MCF 10A (cell line): ENCODE measurements at regions not wholly inside any gene's neighbourhood (a gene's known extent, or its start where the extent isn't known, plus 50 kb on each side); places are given as distances from the start of the nearest gene placed in this dataset.

Experiments used
- BruUV-seq: library from RNA; stranded (reverse); fragments of 400-500 nt; replicated peaks from 2 replicates; lab custom pipeline; 2021; lab: Mats Ljungman, UMichigan
- CTCF ChIA-PET: fragments of 300-600 bp; sonication (Branson Sonifier 250); formaldehyde crosslinking; extraction: SDS; loops from one replicate; lab custom pipeline; 2021; ENCODE audit warnings: antibody characterized with exemption, inconsistent platforms; lab: Yijun Ruan, JAX
- POLR2A ChIA-PET: fragments of 300-600, 350-650 bp; sonication (Branson Sonifier 250); formaldehyde crosslinking; extraction: SDS; loops from one replicate; lab custom pipeline; 2020; ENCODE audit warnings: antibody characterized with exemption, inconsistent platforms; lab: Yijun Ruan, JAX
- DNase-seq: peaks from one replicate; pipeline ENCODE4 v3.0.0-alpha.2; 2018; ENCODE audit not compliant: unreplicated experiment
- H3K27ac Mint-ChIP-seq: one replicate; pipeline ENCODE4 v1.8.0; 2022; ENCODE audit warnings: mild to moderate bottlenecking, low read depth, mixed read lengths; ENCODE audit not compliant: unreplicated experiment
- H3K27me3 Mint-ChIP-seq: one replicate; pipeline ENCODE4 v1.8.0; 2022; ENCODE audit warnings: mixed read lengths; ENCODE audit not compliant: insufficient read depth, unreplicated experiment
- H3K36me3 Mint-ChIP-seq: one replicate; pipeline ENCODE4 v1.8.0; 2022; ENCODE audit warnings: mild to moderate bottlenecking, moderate library complexity, mixed read lengths; ENCODE audit not compliant: insufficient read depth, unreplicated experiment
- H3K4me1 Mint-ChIP-seq: one replicate; pipeline ENCODE4 v1.8.0; 2022; ENCODE audit warnings: mixed read lengths; ENCODE audit not compliant: insufficient read depth, unreplicated experiment
- H3K4me3 Mint-ChIP-seq: one replicate; pipeline ENCODE4 v1.8.0; 2022; ENCODE audit warnings: mild to moderate bottlenecking, moderate library complexity, mixed read lengths; ENCODE audit not compliant: unreplicated experiment
- H3K9me3 Mint-ChIP-seq: one replicate; pipeline ENCODE4 v1.8.0; 2022; ENCODE audit warnings: mixed read lengths; ENCODE audit not compliant: unreplicated experiment
- intact Hi-C: fragments of 100-400 bp; cut with micrococcal nuclease; formaldehyde crosslinking; loops from 2 replicates; pipeline ENCODE4 v1.14.1; 2022
- TF ChIP-seq, protein P1 (sequence below): fragments of 200-600 bp; IDR thresholded peaks from one replicate; pipeline ENCODE4 v1.8.0; 2022; ENCODE audit warnings: antibody characterized with exemption, mild to moderate bottlenecking; ENCODE audit not compliant: unreplicated experiment

DNA sequence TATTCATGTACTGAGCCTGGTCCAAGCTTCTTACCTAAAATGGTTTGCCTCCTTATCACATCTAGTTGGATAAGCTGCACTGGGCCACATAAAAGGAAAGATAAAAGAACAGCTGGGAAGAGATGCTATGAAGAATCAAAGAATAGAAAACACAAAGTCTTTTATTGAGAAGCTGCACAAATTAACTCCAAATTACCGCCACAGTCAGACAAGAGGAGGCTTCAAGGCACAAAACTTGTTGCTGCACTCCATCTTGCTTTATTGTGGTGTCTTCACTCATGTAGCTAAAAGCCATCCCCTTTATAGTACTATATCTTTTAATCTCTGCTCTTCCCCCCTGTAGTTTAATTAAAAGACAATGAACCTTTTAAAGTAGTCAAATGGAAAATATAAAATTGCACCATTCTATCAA, 330.6 kb upstream of the PMFBP1 start:
- Mint-ChIP-seq H3K27ac (no peak overlapping the region), H3K4me3 (no peak overlapping the region), H3K27me3 (no peaks in the 10 kb centered on the region), H3K9me3 (no peaks in the 10 kb centered on the region), H3K4me1 (peaks cover 6% of the 10 kb centered on the region), H3K36me3 (no peaks in the 10 kb centered on the region)
- ChIA-PET CTCF (interaction anchor here (0.6 to 3.5 kb wide), 31 partner anchors 10 to 1379 kb away, joined by 3 to 15 read pairs (median 4); no protein-coding TSS in a partner anchor), POLR2A (interaction anchor here (0.6 kb wide), 1 partner anchor 582 kb away, joined by 3 read pairs; no protein-coding TSS in a partner anchor)
- TF ChIP-seq, protein P1, sequence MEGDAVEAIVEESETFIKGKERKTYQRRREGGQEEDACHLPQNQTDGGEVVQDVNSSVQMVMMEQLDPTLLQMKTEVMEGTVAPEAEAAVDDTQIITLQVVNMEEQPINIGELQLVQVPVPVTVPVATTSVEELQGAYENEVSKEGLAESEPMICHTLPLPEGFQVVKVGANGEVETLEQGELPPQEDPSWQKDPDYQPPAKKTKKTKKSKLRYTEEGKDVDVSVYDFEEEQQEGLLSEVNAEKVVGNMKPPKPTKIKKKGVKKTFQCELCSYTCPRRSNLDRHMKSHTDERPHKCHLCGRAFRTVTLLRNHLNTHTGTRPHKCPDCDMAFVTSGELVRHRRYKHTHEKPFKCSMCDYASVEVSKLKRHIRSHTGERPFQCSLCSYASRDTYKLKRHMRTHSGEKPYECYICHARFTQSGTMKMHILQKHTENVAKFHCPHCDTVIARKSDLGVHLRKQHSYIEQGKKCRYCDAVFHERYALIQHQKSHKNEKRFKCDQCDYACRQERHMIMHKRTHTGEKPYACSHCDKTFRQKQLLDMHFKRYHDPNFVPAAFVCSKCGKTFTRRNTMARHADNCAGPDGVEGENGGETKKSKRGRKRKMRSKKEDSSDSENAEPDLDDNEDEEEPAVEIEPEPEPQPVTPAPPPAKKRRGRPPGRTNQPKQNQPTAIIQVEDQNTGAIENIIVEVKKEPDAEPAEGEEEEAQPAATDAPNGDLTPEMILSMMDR = no peak
- no peak for DNase-seq
- intact Hi-C loops = loop anchor here (1.0 to 10.0 kb wide), 5 partner anchors 312 to 1376 kb away; no protein-coding TSS in a partner anchor
- BruUV-seq = no TSS peak

DNA sequence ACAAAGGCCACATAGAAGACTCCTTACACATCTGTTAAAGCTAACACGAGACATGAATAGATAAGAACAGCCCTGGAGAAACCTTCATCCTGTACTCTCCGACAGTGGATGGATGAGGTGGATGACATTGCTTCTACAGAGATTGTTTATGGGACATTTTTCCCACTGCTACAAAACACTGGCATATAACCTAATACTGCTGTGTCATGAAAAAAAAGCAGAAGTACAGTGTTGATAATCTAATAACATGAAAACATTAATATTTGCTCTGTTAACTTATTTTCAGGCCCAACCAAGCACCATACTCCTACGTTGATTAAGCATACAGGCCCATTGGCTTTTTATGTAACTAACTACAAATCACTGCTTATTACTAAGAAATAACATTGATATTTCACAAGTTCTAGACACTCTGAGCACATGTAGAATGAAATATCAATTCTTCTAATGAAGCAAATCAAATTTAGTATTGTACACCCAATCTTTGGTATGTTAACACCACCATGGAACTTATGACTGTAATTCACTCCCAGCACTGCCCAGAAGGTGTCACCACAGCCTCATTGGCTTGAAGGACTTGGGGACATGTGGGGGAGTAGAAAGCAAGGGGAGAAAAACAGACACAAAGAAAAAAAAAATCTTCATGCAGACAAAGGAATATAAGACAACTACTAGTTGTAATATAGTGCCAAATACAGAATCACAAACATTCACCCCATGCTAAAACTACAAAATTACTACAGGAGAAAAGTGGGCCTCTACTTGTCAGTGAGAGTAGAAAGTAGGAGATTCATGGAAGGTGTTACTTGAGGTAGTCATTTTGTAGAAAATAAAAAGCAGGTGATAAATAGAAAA, 330.0 kb upstream of the PMFBP1 start:
- POLR2A ChIA-PET = interaction anchor here (0.6 to 0.9 kb wide), 2 partner anchors 12 to 583 kb away, joined by 3 to 4 read pairs; no protein-coding TSS in a partner anchor
- DNase-seq = peak; percentile 71
- TF ChIP-seq, protein P1 = peak; percentile 93
- H3K4me3 Mint-ChIP-seq = no peak overlapping the region
- H3K4me1 Mint-ChIP-seq = peaks cover 6% of the 10 kb centered on the region
- no TSS peak for BruUV-seq
- H3K36me3 Mint-ChIP-seq = no peaks in the 10 kb centered on the region
- intact Hi-C loops = loop anchor here (1.0 to 10.0 kb wide), 5 partner anchors 313 to 1376 kb away; no protein-coding TSS in a partner anchor
- CTCF ChIA-PET = interaction anchor here (0.6 to 3.5 kb wide), 32 partner anchors 10 to 1380 kb away, joined by 3 to 15 read pairs (median 4); partner anchors contain the start of gene ZFHX3
- H3K27me3 Mint-ChIP-seq = no peaks in the 10 kb centered on the region
- no peak overlapping the region for H3K27ac Mint-ChIP-seq
- no peaks in the 10 kb centered on the region for H3K9me3 Mint-ChIP-seq

DNA sequence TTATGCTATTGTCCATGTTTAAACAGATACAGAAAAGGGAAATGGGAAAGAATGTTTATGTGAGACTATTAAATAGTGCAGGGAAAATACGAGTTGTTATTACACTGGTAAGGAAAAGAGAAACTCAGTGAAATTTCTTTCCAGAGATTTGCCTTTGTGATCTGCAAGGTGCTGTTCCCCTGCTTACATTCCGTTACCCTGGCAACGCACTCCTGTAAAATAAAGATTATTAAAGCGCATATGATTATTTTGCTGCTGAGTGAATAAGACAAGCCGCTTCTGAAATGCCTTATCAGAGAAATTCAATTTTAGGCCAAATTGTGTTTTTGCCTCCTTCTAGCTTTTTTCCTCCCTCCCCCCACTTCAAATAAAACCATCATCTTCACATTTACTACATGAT, 328.6 kb upstream of the PMFBP1 start:
- ChIA-PET POLR2A (no interaction called here), CTCF (interaction anchor here (0.8 to 3.5 kb wide), 5 partner anchors 9 to 1378 kb away, joined by 3 to 15 read pairs (median 3); no protein-coding TSS in a partner anchor)
- peaks cover 6% of the 10 kb centered on the region for H3K4me1 Mint-ChIP-seq
- TF ChIP-seq, protein P1 = no peak
- intact Hi-C loops = loop anchor here (5.0 to 10.0 kb wide), 2 partner anchors 314 to 1067 kb away; no protein-coding TSS in a partner anchor
- no peak for DNase-seq
- H3K36me3 Mint-ChIP-seq = no peaks in the 10 kb centered on the region
- no peaks in the 10 kb centered on the region for H3K9me3 Mint-ChIP-seq
- no peak overlapping the region for H3K27ac Mint-ChIP-seq
- no peak overlapping the region for H3K4me3 Mint-ChIP-seq
- no peaks in the 10 kb centered on the region for H3K27me3 Mint-ChIP-seq
- no TSS peak for BruUV-seq
